LNCAP (cell line): ENCODE measurements at regions not wholly inside any gene's neighbourhood (a gene's known extent, or its start where the extent isn't known, plus 50 kb on each side); places are given as distances from the start of the nearest gene placed in this dataset.

ENCODE experiments used
- CTCF ChIP-seq: fragments of 450-650 bp; IDR thresholded peaks from 2 replicates; pipeline ENCODE4 v1.5.1; 2017; ENCODE audit warnings: mild to moderate bottlenecking

GRCh38 chr4:181281451-181281850 is 961.8 kb upstream of the TENM3 start:
- no peak for TF ChIP-seq CTCF

DNA sequence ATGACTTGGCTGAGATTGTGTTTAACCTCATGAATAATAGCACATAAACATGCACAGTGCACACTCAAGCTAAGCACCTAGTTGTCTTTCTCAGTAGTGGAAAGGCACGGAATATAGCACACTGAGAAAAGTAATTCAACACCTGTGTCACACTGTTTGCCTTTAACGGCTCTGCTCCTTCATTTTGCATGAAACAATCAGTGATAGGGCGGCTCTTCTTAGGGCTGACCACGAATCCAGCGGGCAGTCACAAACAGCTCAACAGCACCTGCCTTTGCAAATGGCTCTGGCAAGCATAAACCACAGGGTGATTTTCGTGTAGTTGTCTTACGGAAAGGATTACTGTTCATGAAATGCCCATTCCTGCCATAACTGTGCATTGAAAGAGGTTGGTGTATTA is 954.0 kb upstream of the TENM3 start:
- no peak for TF ChIP-seq CTCF

DNA sequence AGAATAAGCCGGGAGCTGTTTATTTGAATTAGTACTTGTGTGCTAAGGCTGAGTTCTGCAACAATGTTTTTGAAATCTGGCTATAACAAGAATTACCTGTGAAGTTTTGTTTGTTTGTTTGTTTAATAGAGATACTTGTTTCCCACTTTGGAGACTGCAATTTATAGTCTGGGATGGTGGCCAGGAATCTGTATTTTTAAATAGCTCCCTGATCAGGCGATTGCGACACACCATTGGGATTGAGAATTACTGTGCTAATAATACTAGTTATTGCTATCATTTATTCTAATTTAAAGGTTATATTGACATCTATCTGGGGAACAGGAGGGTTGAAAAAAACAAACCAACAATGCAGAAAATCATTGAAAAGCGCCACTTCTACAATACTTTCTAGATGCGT is 951.6 kb upstream of the TENM3 start:
- TF ChIP-seq CTCF = no peak

DNA sequence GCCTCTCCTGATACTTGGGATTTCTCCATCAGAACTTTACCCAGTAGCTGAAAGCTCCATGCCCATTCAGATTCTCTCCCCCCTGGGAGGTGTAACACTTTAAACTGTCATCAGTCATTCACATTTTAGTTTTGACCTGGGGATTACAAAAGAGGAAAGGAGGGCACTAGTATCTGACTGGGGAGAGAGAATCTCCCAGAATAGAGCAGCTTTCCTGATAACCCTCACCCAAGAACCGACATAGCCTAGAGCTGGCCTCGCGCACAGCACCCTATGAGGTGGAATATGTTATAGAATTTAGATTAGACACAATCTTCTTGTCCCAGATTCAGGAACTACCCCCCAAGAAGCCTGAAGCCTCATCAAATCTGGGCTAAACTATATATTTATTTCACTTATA is 950.2 kb upstream of the TENM3 start:
- TF ChIP-seq CTCF = no peak

DNA sequence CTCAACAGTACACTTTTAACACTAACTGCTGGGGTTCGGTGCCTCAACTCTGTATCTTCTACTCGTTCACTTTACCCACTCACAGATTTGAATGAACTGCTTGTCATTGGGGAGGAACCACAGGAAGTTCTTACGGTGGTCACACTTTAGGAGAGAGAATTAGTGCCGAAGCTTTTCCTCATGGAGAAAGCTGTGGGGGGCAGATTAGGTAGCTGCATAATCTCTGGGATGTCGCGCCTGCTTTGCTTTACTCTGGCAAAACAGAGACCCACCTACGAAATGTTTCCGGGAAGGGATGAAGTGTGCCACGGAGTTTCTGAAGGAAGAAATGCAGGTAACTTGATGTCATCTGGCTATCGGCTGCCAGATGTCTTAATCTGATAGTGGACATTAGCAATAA is 949.7 kb upstream of the TENM3 start:
- TF ChIP-seq CTCF = no peak

DNA sequence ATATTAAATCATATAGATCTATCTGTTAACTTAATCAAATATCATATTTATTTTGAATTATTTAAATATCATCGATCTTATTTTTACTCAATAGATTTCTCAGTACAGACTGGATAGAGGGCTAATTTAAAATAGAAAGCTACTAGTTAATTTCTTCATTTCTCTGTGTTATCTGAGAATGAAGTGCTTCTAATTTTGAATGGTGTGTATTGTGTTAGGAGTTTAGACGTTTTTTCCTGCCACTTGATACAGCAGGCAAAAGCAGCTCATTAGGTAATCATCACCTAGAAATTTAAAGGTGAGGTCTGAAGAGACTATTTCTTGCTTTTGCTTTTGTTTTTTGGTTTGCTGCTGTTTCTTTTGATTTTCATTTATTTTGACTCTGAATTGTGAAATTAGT is 948.8 kb upstream of the TENM3 start:
- no peak for TF ChIP-seq CTCF

GRCh38 chr4:181301735-181302710 is 941.2 kb upstream of the TENM3 start:
- peak; percentile 56 for TF ChIP-seq CTCF
